Spinal cord (tissue), 9 donors: ENCODE measurements at regions not wholly inside any gene's neighbourhood (a gene's known extent, or its start where the extent isn't known, plus 50 kb on each side); places are given as distances from the start of the nearest gene placed in this dataset.
A peak's percentile ranks its signal among the peaks of the same experiment; 100 is the strongest.

Experiments
- DNase-seq, 6 donors: peaks; one replicate each; pipeline versions ENCODE4 v3.0.0 to v3.0.0-alpha.2; 2013 to 2015; ENCODE audit warnings: low spot score in 6 of 6, low read depth in 4 of 6
- H3K27ac ChIP-seq: one replicate; pipeline ENCODE4 v1.5.1; 2013; ENCODE audit warnings: low read depth, low read length, control low read depth
- H3K27me3 ChIP-seq: one replicate; pipeline ENCODE4 v1.6.1; 2013; ENCODE audit warnings: low read length; ENCODE audit not compliant: control insufficient read depth, insufficient read depth
- H3K36me3 ChIP-seq: one replicate; pipeline ENCODE4 v1.6.1; 2013; ENCODE audit warnings: low read length; ENCODE audit not compliant: control insufficient read depth, insufficient read depth
- H3K4me1 ChIP-seq: one replicate; pipeline ENCODE4 v1.6.1; 2013; ENCODE audit warnings: low read length; ENCODE audit not compliant: control insufficient read depth, insufficient read depth
- H3K4me3 ChIP-seq: one replicate; pipeline ENCODE4 v1.5.1; 2013; ENCODE audit warnings: low read depth, low read length, control low read depth
- H3K9me3 ChIP-seq: one replicate; pipeline ENCODE4 v1.6.1; 2013; ENCODE audit warnings: low read length; ENCODE audit not compliant: control insufficient read depth, insufficient read depth
- WGBS: methylation state at CpG from one replicate; pipeline ENCODE4 v1.1.5; 2013; ENCODE audit warnings: missing lambda C conversion rate; ENCODE audit not compliant: insufficient coverage; 5-methylcytosine and 5-hydroxymethylcytosine counted together
- donor health status: healthy.

- H3K4me3 ChIP-seq: no peak overlapping the region
- no peak for DNase-seq
- H3K9me3 ChIP-seq: no peaks in the 10 kb centered on the region
- H3K27me3 ChIP-seq: no peaks in the 10 kb centered on the region
- H3K36me3 ChIP-seq: no peaks in the 10 kb centered on the region
- H3K4me1 ChIP-seq: no peaks in the 10 kb centered on the region
- no peak overlapping the region for H3K27ac ChIP-seq
Observed at GRCh38 chr6:2407525-2407924, 162.1 kb upstream of the GMDS start.

DNA sequence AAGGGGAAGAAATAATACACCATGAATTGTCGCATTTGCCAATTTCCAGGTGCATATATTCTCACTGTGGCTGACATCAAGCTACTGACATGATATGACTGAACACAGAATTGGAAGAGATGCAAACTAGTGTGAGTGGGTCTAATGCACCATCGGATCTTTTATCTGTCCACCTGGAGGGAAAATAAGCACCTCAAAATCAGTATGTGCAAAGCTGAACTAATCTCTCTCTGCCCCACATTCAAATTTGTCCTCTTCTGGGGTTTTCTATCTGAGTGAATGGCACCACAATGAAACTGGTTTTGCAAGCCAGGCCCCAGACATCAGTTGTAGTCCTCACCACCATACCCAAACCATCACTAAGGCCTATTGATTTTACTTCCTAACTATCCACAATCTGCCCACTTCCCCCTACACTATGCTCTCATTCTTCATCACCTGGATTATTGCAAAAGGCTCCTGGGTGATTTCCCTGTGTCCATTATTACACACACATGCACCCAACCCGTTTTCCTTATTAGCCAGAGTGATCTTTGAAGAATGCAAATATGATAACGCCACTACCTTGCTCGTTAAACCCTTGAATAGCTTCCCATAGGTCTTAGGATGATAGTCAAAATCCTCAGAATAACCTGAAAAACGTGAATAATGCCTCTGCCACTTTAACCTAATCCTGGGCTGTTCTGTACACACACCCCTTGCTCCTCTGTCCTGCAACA, 159.0 kb upstream of the GMDS start:
- Histone ChIP-seq H3K4me1 (no peaks in the 10 kb centered on the region), H3K4me3 (no peak overlapping the region), H3K27me3 (no peaks in the 10 kb centered on the region), H3K9me3 (no peaks in the 10 kb centered on the region), H3K36me3 (no peaks in the 10 kb centered on the region), H3K27ac (no peak overlapping the region)
- 94% methylated on average over 5 of the region's 6 CpGs for WGBS
- DNase-seq: no peak

DNA sequence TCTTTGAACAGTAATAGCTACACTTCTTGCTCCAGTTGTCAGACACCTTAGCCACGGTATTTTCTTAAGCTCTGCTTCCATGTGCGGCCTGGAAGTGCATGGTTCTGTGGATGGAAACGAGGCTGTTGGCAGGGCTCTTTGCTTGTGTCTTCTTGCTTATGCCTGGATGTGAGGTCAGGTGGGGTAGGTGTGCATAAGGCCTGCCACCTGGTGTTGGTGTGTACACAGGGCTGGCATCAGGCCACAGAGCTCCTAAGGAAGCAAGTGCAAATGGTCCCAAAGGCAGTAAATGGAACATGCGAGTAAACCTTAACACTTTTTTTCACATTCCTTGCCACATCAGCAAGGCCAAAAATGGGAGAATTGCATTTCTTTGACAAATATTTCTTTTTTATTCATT, 158.1 kb upstream of the GMDS start:
- no peak overlapping the region for H3K27ac ChIP-seq
- DNase-seq: no peak
- no peaks in the 10 kb centered on the region for H3K9me3 ChIP-seq
- no peaks in the 10 kb centered on the region for H3K27me3 ChIP-seq
- WGBS: 68% methylated on average over 3 of the region's 4 CpGs
- H3K4me3 ChIP-seq: no peak overlapping the region
- no peaks in the 10 kb centered on the region for H3K4me1 ChIP-seq
- H3K36me3 ChIP-seq: no peaks in the 10 kb centered on the region

- Histone ChIP-seq H3K9me3 (peaks cover 5% of the 10 kb centered on the region), H3K27ac (no peak overlapping the region), H3K27me3 (no peaks in the 10 kb centered on the region), H3K4me3 (no peak overlapping the region), H3K36me3 (no peaks in the 10 kb centered on the region), H3K4me1 (peaks cover 8% of the 10 kb centered on the region)
- DNase-seq: peak in 2 of 6 donors; percentile 49
- 38% methylated on average over 13 of the region's 15 CpGs for WGBS
Observed at GRCh38 chr6:2396846-2397630, 151.6 kb upstream of the GMDS start.

DNA sequence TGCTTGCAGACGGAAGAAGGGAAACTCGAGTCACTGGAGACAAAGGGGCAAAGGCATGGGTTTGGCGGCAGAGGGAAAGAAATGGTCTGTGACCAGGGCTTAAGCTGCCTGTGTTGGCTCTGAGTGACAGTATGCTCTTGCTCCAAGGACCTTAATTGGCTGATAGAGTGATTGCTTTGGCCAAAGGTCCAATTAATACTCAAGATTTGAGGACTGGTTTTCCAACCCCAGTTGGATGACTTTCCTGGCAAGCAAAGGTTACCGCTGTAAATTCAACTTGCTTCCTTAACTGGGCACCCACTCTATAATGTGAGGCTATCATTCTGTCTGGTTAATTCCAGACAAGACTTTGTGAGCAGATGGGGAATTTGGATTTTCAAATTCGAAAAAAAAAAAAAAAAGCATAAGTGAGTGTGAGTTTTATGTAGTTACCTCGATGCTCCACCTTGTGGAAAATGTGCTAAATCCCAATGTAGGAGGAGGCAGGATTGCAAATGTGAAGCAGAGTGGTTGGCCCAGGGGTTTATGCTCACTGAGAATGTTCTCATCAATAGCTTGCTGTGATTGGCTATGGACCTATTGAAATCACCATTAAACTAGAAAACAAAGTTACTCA, 150.7 kb upstream of the GMDS start:
- Histone ChIP-seq H3K36me3 (no peaks in the 10 kb centered on the region), H3K27ac (no peak overlapping the region)

GRCh38 chr6:2388554-2389324, 143.3 kb upstream of the GMDS start:
- peaks cover 5% of the 10 kb centered on the region for H3K9me3 ChIP-seq
- H3K4me1 ChIP-seq: no peaks in the 10 kb centered on the region
- no peak overlapping the region for H3K4me3 ChIP-seq
- no peak for DNase-seq
- H3K27me3 ChIP-seq: no peaks in the 10 kb centered on the region
- WGBS: 88% methylated on average over 10 of the region's 11 CpGs
- no peak overlapping the region for H3K27ac ChIP-seq
- no peaks in the 10 kb centered on the region for H3K36me3 ChIP-seq

More for the DNA sequence above, 150.7 kb upstream of the GMDS start:
- DNase-seq: peak in 2 of 6 donors; percentile 12 to 43
- Histone ChIP-seq H3K9me3 (peaks cover 5% of the 10 kb centered on the region), H3K4me3 (no peak overlapping the region), H3K4me1 (peaks cover 8% of the 10 kb centered on the region), H3K27me3 (no peaks in the 10 kb centered on the region)
- 78% methylated on average over 4 of the region's 6 CpGs for WGBS

DNA sequence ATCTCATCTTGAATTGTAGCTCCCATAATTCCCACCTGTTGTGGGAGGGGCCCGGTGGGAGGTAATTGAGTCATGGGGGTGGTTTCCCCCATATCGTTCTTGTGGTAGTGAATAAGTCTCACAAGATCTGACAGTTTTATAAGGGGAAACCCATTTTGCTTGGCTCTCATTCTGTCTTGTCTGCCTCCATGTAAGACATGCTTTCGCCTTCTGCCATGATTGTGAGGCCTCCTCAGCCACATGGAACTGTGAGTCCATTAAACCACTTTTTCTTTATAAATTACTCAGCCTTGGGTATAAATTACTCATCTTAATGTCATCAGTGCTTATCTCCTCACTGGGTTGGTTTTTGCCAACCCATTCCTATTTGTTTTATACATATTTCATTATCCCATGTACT, 142.0 kb upstream of the GMDS start:
- 100% methylated on average over 1 of the region's 3 CpGs for WGBS
- DNase-seq: no peak
- Histone ChIP-seq H3K9me3 (peaks cover under 1% of the 10 kb centered on the region), H3K4me1 (peaks cover under 1% of the 10 kb centered on the region), H3K36me3 (no peaks in the 10 kb centered on the region), H3K27ac (no peak overlapping the region), H3K27me3 (no peaks in the 10 kb centered on the region), H3K4me3 (no peak overlapping the region)

GRCh38 chr6:2385471-2385983, 140.1 kb upstream of the GMDS start:
- Histone ChIP-seq H3K9me3 (no peaks in the 10 kb centered on the region), H3K27ac (no peak overlapping the region), H3K27me3 (no peaks in the 10 kb centered on the region), H3K36me3 (no peaks in the 10 kb centered on the region), H3K4me3 (no peak overlapping the region), H3K4me1 (peaks cover 8% of the 10 kb centered on the region)
- WGBS: no CpG with 5 or more reads among the region's 9 CpGs
- DNase-seq: no peak

DNA sequence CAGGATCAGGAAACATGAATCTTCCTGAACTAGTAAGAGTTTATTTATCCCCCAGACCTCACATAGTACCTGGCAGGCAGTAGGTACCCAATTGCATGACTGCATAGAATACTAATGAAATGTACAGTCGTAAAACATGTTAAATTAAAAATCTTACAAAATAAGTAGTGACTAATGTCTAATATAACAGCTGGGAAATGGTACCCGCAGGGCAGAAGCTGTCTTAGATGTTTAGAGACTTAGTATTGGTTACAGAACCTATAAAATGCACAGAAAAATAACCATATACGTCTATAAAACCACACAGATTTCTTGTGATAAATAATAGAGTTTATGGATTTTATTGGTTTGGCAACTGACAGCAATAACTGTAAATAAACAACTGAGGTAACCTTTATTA, 139.1 kb upstream of the GMDS start:
- no peaks in the 10 kb centered on the region for H3K27me3 ChIP-seq
- WGBS: no CpG with 5 or more reads among the region's 3 CpGs
- H3K36me3 ChIP-seq: no peaks in the 10 kb centered on the region
- H3K4me1 ChIP-seq: peaks cover 8% of the 10 kb centered on the region
- DNase-seq: peak in 1 of 6 donors; percentile 83
- H3K9me3 ChIP-seq: no peaks in the 10 kb centered on the region
- H3K27ac ChIP-seq: no peak overlapping the region
- H3K4me3 ChIP-seq: no peak overlapping the region
